H1 (cell line): ENCODE measurements at regions not wholly inside any gene's neighbourhood (a gene's known extent, or its start where the extent isn't known, plus 50 kb on each side); places are given as distances from the start of the nearest gene placed in this dataset.

ENCODE experiments used
- TF ChIP-seq, protein P1 (sequence below): fragments of 300-600 bp; sonication (generic); IDR thresholded peaks from 2 replicates; pipeline ENCODE4 v1.7.1; 2012; ENCODE audit warnings: low read length, moderate library complexity, mild to moderate bottlenecking, inconsistent platforms; ENCODE audit not compliant: insufficient replicate concordance

DNA sequence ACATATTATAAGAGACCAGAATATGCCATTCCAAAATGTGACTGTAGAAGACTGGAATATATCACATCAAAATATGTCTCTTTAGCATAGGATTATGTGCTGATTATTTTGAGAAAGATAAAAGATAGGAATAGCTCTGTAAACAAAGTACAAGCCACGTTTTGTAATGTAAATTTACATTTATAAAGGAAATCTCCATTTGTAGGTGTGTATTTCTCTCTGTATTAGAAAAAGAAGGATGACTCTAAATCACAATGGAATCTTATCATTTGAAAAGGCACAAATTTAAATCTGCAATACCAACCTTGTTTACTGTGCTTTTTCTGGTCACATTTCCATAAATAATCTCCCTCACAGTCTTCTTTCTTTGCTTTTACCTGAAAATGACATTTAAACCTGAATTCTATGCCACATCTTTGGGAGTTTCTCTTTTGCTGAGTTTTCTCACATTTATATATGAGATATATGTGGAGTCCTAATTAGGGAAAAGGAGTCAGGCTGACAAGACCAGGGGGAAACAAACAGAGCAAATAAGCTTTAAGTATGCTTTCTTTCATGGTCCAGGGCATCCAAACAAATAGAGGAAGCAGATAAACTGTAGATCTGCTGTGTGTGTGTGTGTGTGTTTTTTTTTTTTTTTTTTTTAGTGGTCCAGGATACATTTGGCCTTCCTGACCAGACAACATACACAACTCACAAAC, 244.0 kb downstream of the CPXCR1 start (continued):
- TF ChIP-seq, protein P1, sequence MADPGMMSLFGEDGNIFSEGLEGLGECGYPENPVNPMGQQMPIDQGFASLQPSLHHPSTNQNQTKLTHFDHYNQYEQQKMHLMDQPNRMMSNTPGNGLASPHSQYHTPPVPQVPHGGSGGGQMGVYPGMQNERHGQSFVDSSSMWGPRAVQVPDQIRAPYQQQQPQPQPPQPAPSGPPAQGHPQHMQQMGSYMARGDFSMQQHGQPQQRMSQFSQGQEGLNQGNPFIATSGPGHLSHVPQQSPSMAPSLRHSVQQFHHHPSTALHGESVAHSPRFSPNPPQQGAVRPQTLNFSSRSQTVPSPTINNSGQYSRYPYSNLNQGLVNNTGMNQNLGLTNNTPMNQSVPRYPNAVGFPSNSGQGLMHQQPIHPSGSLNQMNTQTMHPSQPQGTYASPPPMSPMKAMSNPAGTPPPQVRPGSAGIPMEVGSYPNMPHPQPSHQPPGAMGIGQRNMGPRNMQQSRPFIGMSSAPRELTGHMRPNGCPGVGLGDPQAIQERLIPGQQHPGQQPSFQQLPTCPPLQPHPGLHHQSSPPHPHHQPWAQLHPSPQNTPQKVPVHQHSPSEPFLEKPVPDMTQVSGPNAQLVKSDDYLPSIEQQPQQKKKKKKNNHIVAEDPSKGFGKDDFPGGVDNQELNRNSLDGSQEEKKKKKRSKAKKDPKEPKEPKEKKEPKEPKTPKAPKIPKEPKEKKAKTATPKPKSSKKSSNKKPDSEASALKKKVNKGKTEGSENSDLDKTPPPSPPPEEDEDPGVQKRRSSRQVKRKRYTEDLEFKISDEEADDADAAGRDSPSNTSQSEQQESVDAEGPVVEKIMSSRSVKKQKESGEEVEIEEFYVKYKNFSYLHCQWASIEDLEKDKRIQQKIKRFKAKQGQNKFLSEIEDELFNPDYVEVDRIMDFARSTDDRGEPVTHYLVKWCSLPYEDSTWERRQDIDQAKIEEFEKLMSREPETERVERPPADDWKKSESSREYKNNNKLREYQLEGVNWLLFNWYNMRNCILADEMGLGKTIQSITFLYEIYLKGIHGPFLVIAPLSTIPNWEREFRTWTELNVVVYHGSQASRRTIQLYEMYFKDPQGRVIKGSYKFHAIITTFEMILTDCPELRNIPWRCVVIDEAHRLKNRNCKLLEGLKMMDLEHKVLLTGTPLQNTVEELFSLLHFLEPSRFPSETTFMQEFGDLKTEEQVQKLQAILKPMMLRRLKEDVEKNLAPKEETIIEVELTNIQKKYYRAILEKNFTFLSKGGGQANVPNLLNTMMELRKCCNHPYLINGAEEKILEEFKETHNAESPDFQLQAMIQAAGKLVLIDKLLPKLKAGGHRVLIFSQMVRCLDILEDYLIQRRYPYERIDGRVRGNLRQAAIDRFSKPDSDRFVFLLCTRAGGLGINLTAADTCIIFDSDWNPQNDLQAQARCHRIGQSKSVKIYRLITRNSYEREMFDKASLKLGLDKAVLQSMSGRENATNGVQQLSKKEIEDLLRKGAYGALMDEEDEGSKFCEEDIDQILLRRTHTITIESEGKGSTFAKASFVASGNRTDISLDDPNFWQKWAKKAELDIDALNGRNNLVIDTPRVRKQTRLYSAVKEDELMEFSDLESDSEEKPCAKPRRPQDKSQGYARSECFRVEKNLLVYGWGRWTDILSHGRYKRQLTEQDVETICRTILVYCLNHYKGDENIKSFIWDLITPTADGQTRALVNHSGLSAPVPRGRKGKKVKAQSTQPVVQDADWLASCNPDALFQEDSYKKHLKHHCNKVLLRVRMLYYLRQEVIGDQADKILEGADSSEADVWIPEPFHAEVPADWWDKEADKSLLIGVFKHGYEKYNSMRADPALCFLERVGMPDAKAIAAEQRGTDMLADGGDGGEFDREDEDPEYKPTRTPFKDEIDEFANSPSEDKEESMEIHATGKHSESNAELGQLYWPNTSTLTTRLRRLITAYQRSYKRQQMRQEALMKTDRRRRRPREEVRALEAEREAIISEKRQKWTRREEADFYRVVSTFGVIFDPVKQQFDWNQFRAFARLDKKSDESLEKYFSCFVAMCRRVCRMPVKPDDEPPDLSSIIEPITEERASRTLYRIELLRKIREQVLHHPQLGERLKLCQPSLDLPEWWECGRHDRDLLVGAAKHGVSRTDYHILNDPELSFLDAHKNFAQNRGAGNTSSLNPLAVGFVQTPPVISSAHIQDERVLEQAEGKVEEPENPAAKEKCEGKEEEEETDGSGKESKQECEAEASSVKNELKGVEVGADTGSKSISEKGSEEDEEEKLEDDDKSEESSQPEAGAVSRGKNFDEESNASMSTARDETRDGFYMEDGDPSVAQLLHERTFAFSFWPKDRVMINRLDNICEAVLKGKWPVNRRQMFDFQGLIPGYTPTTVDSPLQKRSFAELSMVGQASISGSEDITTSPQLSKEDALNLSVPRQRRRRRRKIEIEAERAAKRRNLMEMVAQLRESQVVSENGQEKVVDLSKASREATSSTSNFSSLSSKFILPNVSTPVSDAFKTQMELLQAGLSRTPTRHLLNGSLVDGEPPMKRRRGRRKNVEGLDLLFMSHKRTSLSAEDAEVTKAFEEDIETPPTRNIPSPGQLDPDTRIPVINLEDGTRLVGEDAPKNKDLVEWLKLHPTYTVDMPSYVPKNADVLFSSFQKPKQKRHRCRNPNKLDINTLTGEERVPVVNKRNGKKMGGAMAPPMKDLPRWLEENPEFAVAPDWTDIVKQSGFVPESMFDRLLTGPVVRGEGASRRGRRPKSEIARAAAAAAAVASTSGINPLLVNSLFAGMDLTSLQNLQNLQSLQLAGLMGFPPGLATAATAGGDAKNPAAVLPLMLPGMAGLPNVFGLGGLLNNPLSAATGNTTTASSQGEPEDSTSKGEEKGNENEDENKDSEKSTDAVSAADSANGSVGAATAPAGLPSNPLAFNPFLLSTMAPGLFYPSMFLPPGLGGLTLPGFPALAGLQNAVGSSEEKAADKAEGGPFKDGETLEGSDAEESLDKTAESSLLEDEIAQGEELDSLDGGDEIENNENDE, result peak; percentile 19
